Endodermal cell (in vitro differentiated cells): ENCODE measurements at regions not wholly inside any gene's neighbourhood (a gene's known extent, or its start where the extent isn't known, plus 50 kb on each side); places are given as distances from the start of the nearest gene placed in this dataset.

Source experiments
- DNase-seq: peaks from one replicate; pipeline ENCODE4 v3.0.0-alpha.2; 2017
- H3K27ac ChIP-seq: 2 replicates; pipeline ENCODE4 v1.5.1; 2013; ENCODE audit warnings: mild to moderate bottlenecking, low read depth, low read length, moderate library complexity
- H3K27me3 ChIP-seq: 2 replicates; pipeline ENCODE4 v1.6.1; 2013; ENCODE audit warnings: mild to moderate bottlenecking, low read length, moderate library complexity; ENCODE audit not compliant: insufficient read depth, control insufficient read depth, poor library complexity, severe bottlenecking
- H3K36me3 ChIP-seq: 2 replicates; pipeline ENCODE4 v1.7.0; 2013; ENCODE audit warnings: mild to moderate bottlenecking, low read length, moderate library complexity; ENCODE audit not compliant: control insufficient read depth, insufficient read depth
- H3K4me1 ChIP-seq: one replicate; pipeline ENCODE4 v1.7.0; 2013; ENCODE audit warnings: low read length; ENCODE audit not compliant: control insufficient read depth, insufficient read depth
- H3K4me3 ChIP-seq: 2 replicates; pipeline ENCODE4 v1.5.1; 2013; ENCODE audit warnings: mild to moderate bottlenecking, low read length, moderate library complexity
- H3K9ac ChIP-seq: 2 replicates; pipeline ENCODE4 v1.6.1; 2013; ENCODE audit warnings: mild to moderate bottlenecking, low read length, moderate library complexity; ENCODE audit not compliant: poor library complexity, severe bottlenecking; ENCODE audit errors: extremely low read depth
- H3K9me3 ChIP-seq: 2 replicates; pipeline ENCODE4 v1.6.1; 2013; ENCODE audit warnings: mild to moderate bottlenecking, low read length, moderate library complexity; ENCODE audit not compliant: control insufficient read depth
- H3K27ac Mint-ChIP-seq: 2 replicates; pipeline ENCODE4 v1.8.0; 2020; ENCODE audit warnings: mixed read lengths
- H3K27me3 Mint-ChIP-seq: 2 replicates; pipeline ENCODE4 v1.8.0; 2021; ENCODE audit warnings: mild to moderate bottlenecking, mixed read lengths; ENCODE audit not compliant: insufficient read depth
- H3K36me3 Mint-ChIP-seq: 2 replicates; pipeline ENCODE4 v1.8.0; 2020; ENCODE audit warnings: low read depth, mixed read lengths
- H3K4me1 Mint-ChIP-seq: 2 replicates; pipeline ENCODE4 v1.8.0; 2020; ENCODE audit warnings: mixed read lengths
- H3K4me3 Mint-ChIP-seq: 2 replicates; pipeline ENCODE4 v1.8.0; 2020; ENCODE audit warnings: mild to moderate bottlenecking, moderate library complexity, mixed read lengths
- H3K9me3 Mint-ChIP-seq: 2 replicates; pipeline ENCODE4 v1.8.0; 2020; ENCODE audit warnings: mild to moderate bottlenecking, mixed read lengths
- CTCF ChIP-seq: fragments of 200-600 bp; sonication (generic); conservative IDR thresholded peaks from 2 replicates; pipeline ENCODE4 v1.5.0; 2021; ENCODE audit warnings: antibody characterized with exemption, mild to moderate bottlenecking
- WGBS, 2 experiments: methylation state at CpG; one replicate each; pipeline versions ENCODE4 v1.1.5 to v1.1.7; 2013; ENCODE audit warnings: missing lambda C conversion rate in 2 of 2, mixed read lengths in 1 of 2; ENCODE audit not compliant: insufficient coverage in 1 of 2, insufficient read length in 1 of 2; 5-methylcytosine and 5-hydroxymethylcytosine counted together

- Mint-ChIP-seq H3K4me1 (no peaks in the 10 kb centered on the region), H3K27ac (no peak overlapping the region), H3K36me3 (no peaks in the 10 kb centered on the region), H3K4me3 (no peak overlapping the region), H3K9me3 (no peaks in the 10 kb centered on the region), H3K27me3 (peaks cover 12% of the 10 kb centered on the region)
- no peak overlapping the region for H3K9ac ChIP-seq
- DNase-seq, result no peak
- H3K36me3 ChIP-seq, result no peaks in the 10 kb centered on the region
- no peaks in the 10 kb centered on the region for H3K4me1 ChIP-seq
- no peak for TF ChIP-seq CTCF
- no peak overlapping the region for H3K27ac ChIP-seq
- H3K4me3 ChIP-seq, result no peak overlapping the region
- no peaks in the 10 kb centered on the region for H3K9me3 ChIP-seq
- H3K27me3 ChIP-seq, result no peaks in the 10 kb centered on the region
- 91 to 96% methylated on average over 3 to 4 of the region's 4 CpGs for WGBS, 2 experiments
These were observed 365.3 kb upstream of the RNF32 start for GRCh38 chr7:156275292-156275691.

GRCh38 chr7:156274557-156274956 lies 366.0 kb upstream of the RNF32 start:
- no peak for DNase-seq
- Histone ChIP-seq H3K27ac (no peak overlapping the region), H3K9me3 (no peaks in the 10 kb centered on the region), H3K36me3 (no peaks in the 10 kb centered on the region), H3K4me3 (no peak overlapping the region), H3K4me1 (no peaks in the 10 kb centered on the region), H3K27me3 (no peaks in the 10 kb centered on the region), H3K9ac (no peak overlapping the region)
- Mint-ChIP-seq H3K27ac (no peak overlapping the region), H3K4me3 (no peak overlapping the region), H3K36me3 (no peaks in the 10 kb centered on the region), H3K27me3 (peaks cover 15% of the 10 kb centered on the region), H3K4me1 (no peaks in the 10 kb centered on the region), H3K9me3 (no peaks in the 10 kb centered on the region)
- WGBS, 2 experiments, result 82 to 89% methylated on average over 3 of the region's 3 CpGs
- no peak for TF ChIP-seq CTCF

- no peak overlapping the region for H3K27ac ChIP-seq
- WGBS, 2 experiments, result 86 to 89% methylated on average over 1 to 2 of the region's 3 CpGs
- no peak overlapping the region for H3K9ac ChIP-seq
- H3K27ac Mint-ChIP-seq, result no peak overlapping the region
- H3K9me3 Mint-ChIP-seq, result peaks cover 3% of the 10 kb centered on the region
- H3K36me3 Mint-ChIP-seq, result no peaks in the 10 kb centered on the region
- H3K4me3 Mint-ChIP-seq, result no peak overlapping the region
- H3K4me3 ChIP-seq, result no peak overlapping the region
- peaks cover 19% of the 10 kb centered on the region for H3K27me3 Mint-ChIP-seq
- TF ChIP-seq CTCF, result no peak
- H3K9me3 ChIP-seq, result no peaks in the 10 kb centered on the region
- H3K4me1 Mint-ChIP-seq, result no peaks in the 10 kb centered on the region
- no peaks in the 10 kb centered on the region for H3K4me1 ChIP-seq
- DNase-seq, result no peak
- no peaks in the 10 kb centered on the region for H3K36me3 ChIP-seq
- no peaks in the 10 kb centered on the region for H3K27me3 ChIP-seq
These were observed 379.0 kb upstream of the RNF32 start for GRCh38 chr7:156261581-156261980.
